Iris pigment epithelial cell (primary cell): ENCODE measurements at regions not wholly inside any gene's neighbourhood (a gene's known extent, or its start where the extent isn't known, plus 50 kb on each side); places are given as distances from the start of the nearest gene placed in this dataset.

Source experiments
- DNase-seq: peaks from one replicate; pipeline ENCODE4 v3.0.0-alpha.2; 2011; ENCODE audit warnings: low read depth

DNA sequence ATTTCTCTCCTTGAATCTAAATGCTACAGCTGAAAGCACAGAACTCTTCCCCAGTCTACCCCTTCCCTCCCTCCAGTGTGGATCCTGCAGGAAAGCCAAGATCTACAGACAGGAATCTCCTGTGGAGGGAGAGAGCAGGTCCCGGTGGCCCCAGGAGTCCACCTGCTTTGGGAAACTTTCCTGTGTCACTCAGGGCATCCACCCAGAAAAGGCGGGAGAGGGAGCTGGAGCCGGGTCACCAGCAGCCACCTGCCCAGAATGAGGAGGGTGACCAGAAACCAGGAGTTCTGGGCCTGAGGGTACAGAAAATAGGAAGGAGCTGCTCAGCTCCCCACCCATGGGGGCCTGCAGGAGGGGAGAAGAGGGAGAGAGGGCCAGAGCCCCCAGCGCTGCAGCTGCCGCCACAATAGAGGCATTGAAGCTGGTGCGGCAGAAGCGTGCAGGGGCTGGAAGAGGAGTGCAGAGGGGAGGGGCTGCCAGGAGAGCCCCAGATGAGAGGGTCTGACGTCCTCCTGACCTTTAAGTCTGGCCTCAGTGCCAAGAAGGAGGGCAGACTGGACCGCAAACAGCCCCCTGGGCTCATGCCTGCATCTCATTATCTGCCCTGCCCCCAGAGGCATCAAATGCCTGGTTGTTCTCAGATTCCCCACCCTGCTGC is 56.3 kb upstream of the TMEM72 start:
- DNase-seq = no peak

DNA sequence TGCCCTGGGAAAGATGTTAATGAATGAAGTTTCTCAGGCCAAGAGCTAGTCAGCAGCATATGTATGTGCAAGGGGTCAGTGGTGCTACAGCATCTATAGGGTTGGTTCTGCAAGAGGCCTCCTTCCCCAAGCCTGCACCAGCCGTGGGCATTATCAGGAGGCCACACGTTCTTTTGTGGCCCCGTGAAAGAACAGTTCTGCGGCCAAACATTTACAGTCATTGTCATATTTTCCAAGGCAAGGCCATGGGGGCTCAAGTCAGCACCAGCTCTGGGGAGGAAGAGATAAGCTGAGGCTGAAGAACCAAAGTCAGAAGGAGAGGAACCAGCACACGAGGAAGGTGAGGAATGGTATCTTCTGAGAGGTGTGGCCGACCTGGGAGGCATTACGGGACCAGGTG is 54.4 kb upstream of the TMEM72 start:
- DNase-seq = no peak

DNA sequence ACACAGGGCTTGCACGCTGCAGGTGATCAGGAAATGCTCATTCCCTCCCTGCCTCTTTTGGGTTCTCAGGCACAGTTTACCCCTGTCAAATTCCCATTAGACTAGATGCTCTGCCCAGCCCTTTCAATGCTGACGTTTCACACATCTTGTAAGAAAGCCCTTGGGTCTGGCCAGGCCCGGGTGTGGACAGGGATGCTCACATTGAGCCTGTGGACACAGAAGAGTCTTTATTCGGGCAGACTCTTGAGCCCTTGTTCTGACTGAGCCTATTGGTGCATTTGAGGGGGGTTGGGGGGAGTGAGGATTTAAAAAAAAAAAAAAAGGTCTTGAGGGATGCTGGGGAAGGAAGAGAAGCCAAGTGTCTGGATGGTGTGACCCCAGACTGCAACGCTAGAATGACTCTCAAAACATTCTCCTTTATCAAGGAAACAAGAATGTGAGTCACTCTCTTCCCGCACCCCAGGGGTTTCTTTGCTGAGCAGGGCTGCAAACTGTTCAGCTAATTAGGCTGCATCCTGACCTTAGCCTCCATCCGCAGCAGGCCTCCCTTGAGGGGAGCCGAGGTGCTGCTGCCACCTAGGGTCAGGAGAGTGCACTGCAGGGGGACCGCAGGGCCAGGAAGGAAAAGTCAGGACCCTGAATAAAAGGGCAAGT is 53.6 kb upstream of the TMEM72 start:
- peak; percentile 84 for DNase-seq

DNA sequence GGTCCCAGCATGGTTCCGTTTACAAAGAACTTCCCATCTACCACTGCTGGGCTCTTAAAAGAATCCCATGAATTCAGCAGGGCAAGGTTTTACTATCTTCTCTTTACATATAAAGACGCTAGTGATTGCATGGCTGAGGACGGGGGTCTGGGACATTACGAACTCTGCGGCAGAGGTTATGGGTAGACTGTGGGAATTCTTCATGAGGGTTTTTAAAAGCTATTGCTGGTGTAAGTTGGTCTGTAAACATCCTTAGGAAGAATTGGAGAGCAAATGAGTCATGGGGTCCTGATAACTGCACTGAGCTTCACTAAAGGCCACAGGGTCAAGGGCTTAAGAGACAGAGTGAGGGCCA is 53.1 kb upstream of the TMEM72 start:
- DNase-seq = no peak

DNA sequence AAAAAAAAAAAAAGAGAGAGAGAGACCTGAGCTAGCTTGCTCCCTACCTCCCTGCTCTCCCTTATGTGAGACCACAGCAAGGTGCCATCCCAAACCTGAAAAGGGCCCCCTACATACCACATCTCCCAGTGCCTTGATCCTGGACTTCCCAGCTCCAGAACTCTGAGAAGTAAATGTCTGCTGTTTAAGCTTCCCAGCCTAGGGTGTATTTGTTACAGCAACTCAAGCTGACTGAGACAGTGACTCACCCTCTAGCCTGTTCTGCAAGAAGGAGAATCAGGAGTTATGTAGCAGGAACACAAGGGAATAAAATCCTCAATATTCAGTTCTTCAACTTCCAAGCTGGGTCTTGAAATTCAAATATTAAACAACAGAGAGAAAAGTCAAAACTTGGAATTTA is 52.1 kb upstream of the TMEM72 start:
- DNase-seq = no peak

DNA sequence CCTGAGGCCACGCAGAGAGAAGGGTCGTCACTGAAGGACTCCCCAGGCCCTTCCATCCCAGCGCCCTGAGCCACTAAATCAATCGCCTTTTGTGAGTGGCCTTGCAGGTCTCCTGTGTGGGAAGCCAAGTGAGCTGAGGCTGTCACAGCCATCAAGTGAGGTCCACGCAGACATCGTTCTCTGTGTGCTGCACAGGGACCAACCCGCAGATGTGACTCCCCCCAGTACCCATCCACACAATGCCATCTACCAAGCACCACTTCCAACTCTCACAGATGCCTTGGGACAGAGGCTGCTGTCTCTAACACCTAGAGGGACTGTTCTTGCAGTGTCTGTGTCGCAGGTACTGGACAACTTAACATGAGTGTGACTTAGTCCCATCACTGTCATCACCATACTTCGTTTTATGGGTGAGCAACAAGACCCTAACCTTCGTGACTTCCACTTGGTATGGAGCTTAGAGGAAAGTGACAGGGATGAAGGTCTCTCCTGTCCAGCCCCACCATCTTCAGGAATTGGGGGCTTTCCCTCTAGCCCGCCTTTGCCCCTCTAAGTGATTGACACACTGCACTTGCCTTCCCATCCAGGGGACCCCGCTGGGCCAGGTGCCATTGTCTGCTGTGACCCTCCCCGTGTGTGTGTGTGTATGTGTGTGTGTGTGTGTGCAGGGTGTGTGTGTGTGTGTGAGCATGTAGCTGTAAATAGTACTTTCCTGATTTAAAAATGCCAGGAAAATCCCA is 51.4 kb upstream of the TMEM72 start:
- no peak for DNase-seq

DNA sequence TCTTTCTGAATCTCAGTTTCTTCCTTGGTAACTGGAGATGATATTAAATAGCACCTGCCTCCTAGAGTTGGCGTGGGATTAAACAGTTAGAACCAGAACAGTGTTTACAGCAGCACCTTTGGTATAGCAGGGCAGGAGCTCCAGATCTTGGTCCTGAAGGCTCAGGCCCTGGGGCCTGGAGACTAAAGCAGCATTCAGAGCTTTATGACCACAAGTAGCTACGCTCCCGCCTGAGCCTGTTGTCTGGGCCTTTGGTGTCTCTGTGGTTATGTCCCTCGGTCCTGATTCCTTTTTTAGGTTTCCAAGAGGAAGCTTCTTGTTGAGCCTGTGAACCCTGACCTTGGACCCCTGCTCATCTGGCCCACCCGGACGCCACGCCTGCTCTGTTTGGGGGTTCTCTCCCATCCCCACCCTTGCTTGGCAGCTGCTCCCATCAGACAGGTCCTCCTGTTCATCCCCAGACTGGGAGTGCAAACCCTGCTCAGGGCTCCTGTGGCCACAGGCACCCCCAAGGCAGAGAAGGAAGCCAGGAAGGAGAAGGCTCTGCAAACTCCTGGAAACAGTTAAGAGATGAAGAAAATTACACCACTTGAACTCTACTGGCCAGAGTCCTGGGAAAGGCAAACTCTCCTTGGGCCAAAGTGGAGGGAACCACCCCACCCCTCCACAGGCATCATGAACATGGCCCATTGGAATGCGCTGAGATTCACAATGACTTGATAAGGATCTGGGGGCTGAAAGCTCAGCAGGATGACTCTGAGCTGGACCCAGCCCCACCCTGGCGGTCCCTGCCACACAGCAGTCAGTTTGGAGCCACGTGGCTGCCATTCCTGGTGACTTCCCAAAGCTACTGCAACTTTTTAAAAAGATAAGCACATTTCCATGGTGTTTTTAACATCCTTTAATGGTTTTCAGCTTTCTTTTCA is 50.1 kb upstream of the TMEM72 start:
- DNase-seq = peak; percentile 75
